Stimulated activated CD4-positive, alpha-beta T cell treated with anti-CD3 and anti-CD28 coated beads, Interleukin-2, amount 100 ng/mL, for 48 hours (primary cell): ENCODE measurements at regions not wholly inside any gene's neighbourhood (a gene's known extent, or its start where the extent isn't known, plus 50 kb on each side); places are given as distances from the start of the nearest gene placed in this dataset.
"Not testable (repeated sequence)": the region's sequence is repeated elsewhere in the genome, so short reads cannot be mapped to it uniquely, and the experiment has no call there.

Experiments used
- DNase-seq, 2 donors: peaks; one replicate each; pipeline ENCODE4 v3.0.0-alpha.2; 2020

- no peak for DNase-seq
These were observed 983.6 kb downstream of the RPA4 start for GRCh38 chrX:97867266-97867665.

DNA sequence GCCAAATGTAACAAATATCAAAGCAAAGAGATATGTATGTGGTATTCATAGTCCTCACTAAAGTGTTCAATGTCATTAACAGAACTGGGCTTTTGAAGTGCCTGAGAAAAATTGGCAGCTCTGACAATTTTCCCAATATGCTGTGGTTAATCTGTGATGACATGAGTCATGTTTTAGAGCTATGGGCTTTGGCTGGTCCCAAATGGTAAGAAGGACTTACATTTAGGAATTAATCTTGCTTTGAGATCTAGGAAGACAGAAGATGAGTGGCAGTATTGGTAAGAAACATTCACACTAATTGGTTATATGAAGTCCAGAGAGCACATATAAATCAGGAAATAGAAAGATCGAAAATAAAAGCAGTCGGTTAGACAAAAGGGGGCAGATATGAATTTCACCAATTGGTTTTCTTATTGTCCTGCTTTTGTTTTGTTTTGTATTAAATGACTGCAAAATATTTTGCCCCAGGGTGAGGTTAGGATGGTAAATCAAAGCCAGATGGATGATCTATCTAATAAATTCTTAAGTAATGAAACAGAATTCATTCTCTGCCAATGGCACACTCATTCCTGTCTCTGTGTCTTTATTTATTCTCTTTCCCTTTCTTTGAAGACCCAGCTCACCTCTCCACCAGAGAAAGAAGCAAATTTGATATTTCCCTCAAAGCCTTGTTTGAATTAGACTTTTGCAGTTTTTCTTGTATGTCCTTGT lies 993.1 kb downstream of the RPA4 start:
- no peak for DNase-seq

DNA sequence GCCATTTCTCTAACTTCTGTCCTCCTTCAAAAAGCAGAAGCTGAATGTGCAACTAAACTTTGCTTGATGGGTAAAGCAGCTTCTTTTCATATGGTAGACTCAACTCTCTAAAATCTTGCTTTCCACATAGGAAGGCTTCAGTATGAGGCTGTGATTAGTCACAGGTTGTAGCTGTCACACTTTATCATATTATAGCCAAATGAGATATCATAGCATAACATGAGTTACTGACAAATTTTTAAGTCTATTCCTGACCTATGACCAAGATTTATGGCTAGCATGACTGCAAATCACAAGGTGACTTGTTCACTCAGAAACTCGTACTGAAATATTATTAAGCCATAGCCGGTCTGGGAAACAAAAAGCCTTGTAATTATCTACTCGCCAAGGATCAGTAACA lies 998.6 kb downstream of the RPA4 start:
- DNase-seq, result no peak

DNA sequence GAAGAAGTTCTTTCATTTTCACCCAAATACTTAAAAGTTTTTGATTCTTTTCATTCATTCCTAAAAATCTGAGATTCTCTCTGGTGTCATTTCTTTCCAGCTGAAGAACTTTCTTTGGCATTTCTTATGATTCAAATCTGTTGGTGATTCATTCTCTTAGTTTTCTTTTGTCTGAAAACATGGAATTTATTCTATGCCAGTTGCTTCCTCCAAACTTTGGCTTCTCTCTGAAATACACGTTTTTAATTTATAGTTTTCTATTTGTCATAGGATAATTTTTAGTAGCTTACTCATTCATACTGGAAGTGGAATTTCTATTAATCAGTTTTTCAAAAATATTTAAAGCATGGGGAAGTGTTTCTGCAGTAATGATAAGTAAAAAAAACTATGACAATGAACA lies 1012.0 kb downstream of the RPA4 start:
- no peak for DNase-seq

- DNase-seq, result no peak
These were observed 1014.3 kb downstream of the RPA4 start for GRCh38 chrX:97897998-97898397.

GRCh38 chrX:97898798-97899197 lies 1015.1 kb downstream of the RPA4 start:
- DNase-seq, result no peak

- no peak for DNase-seq
These were observed 1024.1 kb downstream of the RPA4 start for GRCh38 chrX:97907791-97908190.

DNA sequence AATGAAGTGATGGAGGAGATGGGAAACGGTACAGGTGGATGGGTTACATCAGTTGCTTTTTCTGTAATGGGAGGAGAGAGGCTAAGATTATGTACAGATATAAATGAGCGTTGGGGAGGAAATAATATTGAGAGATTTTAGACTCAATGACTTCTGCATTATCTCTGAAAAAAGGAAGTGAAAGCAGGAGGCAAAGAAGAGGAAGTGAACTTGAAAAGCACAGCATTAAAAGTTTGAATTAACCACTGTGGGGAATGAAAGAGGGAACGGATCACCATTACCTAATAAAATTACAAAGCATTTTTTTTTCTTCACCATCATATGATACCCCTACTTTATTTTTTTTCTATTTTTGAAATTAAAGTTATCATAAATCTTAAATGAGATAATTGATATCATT lies 1025.5 kb downstream of the RPA4 start:
- DNase-seq, result no peak

GRCh38 chrX:97915390-97915789 lies 1031.7 kb downstream of the RPA4 start:
- not testable (repeated sequence) for DNase-seq

GRCh38 chrX:97921223-97921622 lies 1037.5 kb downstream of the RPA4 start:
- not testable (repeated sequence) for DNase-seq

DNA sequence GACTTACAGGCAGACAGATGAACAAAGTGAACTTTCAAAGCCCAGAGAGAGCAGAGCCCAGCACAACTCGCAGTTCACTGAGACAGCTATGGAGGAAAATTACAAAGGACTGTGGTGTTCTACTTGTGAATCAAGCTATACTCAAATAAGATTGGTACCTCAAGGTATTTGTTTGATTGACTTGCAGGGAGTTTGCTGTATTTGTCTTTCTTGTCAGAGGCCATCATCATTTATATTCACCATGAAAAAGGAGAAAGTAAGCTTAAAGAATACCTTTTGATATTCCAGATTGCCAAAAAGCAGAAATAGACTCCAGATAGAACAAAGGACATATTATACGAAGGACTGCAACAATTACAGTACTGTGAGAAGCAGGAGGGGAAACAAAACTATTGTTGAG lies 1047.9 kb downstream of the RPA4 start:
- no peak for DNase-seq

DNA sequence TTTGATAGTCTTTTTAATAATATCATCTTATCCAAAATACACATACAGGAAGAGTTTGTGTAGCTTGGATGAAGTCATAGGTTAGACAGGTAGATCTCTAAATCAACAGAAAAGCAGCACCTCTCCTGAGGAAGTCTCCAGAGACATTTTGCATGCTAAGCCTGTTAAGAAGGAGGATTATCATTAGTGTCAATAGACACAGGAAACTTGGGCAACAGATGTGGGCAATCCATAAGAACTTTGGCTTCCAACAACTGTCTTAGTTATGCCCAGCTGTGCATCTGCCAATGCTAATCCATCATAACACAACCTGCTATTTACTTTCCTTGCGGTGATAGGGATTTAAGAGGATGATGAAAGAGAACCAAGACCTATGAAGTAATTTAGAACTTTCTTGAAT lies 1052.6 kb downstream of the RPA4 start:
- DNase-seq, result no peak

- DNase-seq, result no peak
These were observed 1055.0 kb downstream of the RPA4 start for GRCh38 chrX:97938706-97939105.

DNA sequence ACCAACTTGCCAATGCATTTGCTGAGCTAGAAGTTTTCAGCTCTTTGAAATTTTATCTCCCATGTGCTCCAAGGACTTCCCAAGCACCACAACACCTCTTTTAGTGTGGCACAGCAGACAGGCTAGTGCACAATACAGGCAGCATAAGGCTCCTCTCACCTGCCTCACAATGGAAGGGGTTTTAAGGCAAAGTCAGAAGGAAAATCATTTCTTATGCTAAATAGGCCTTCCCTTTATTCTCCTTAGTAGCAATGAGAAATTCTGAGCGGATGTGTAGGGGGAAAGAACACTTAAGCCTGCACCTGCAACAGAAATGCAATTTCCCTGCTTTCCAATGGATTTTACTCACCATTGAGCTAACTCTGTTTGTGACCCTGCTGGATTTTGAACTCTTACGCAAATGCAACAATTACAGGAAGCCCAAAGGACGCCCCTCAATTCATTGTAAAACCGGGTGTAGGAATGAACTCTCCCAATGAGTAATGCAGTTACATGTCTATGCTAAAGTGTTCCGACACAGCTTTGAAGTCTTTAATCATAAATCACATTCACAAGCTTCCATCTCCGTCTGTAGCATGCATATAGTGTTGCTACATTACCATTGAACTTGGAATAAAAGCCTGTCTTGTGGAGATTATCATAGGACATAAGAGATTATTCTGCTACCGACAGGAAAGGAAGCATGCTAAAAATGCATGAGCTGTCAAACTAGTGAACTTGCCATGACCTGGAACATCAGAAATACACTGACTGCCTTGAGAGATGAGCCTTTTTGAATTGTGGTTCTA lies 1084.9 kb downstream of the RPA4 start:
- DNase-seq, result no peak

- no peak for DNase-seq
These were observed 1100.9 kb downstream of the RPA4 start for GRCh38 chrX:97984641-97985040.

GRCh38 chrX:97985096-97985495 lies 1101.4 kb downstream of the RPA4 start:
- DNase-seq, result no peak

GRCh38 chrX:97987979-97988378 lies 1104.3 kb downstream of the RPA4 start:
- no peak for DNase-seq

DNA sequence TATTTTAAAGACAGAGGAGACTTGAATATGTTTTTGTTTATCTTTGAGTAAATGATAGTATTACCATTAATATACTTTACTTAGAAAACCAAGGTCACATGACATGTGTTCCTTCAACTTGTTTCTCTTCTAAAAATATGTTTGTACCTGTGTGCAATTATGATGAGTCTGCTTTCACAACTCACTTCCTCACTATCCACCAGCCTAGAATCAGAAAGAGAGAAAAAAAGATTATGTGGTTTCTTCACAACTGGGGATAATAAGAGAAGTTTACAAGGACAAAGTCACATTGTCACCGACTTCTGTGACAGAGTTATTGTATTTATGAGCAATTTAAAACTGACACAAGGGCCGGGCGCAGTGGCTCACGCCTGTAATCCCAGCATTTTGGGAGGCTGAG lies 1112.1 kb downstream of the RPA4 start:
- DNase-seq, result no peak

GRCh38 chrX:98028691-98029090 lies 1145.0 kb downstream of the RPA4 start:
- DNase-seq, result no peak

DNA sequence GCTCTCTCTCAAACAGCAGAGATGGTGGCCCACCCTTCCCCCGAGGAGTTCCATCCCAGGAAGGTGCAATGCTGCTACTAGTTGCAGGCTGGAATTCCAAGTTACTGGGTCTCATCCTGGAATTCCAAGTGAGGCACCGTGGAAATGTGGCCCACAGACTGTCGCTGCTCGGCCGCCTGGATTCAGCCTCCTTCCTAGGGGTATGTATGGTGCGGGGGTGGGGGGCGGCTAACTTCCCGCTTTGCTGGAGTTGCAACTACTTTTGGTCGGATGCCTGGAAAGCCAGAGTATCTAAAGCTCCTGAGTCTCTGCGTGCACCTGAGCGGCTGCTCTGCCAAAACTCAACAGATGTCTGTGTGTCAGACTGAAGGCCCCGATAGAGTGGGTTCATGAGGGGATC lies 1146.2 kb downstream of the RPA4 start:
- DNase-seq, result no peak

DNA sequence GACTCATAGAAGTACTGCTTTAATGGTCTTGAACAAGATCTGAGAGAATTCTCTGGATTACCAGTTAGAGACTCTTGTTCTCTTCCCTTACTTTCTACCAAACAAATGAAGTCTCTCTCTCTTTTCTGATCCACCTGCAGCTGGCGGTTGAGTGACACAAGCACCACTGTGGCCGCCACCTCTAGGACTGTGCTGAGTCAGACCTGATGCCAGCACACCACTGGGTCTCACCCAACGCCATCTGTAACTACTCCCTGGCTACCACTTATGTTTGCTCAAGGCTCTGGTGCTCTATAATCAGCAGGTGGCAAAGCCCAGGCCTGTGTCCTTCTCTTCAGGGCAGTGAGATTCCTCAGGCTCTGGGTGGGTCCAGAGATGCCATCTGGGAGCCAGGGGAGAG lies 1173.5 kb downstream of the RPA4 start:
- no peak for DNase-seq

DNA sequence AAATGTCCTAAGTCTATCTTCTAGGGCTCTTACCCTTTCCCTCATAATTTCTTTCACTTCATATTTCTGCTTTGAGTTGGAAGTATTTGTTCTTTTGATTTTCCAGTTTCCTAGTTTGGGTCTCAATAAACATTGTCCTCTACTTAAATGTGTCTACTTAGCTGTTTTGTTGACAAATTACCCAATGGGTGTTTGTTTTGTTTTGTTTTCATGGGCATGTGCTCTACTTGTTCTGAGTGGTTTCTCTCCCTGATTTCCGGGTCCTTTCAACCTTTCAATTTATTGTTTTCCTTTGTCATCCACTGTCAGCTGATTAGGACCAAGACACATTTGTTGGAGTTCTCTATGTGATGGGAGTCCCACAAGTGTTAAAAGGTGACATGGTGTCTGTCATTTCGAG lies 1181.4 kb downstream of the RPA4 start:
- DNase-seq, result no peak

GRCh38 chrX:98067611-98068010 lies 1183.9 kb downstream of the RPA4 start:
- DNase-seq, result no peak

DNA sequence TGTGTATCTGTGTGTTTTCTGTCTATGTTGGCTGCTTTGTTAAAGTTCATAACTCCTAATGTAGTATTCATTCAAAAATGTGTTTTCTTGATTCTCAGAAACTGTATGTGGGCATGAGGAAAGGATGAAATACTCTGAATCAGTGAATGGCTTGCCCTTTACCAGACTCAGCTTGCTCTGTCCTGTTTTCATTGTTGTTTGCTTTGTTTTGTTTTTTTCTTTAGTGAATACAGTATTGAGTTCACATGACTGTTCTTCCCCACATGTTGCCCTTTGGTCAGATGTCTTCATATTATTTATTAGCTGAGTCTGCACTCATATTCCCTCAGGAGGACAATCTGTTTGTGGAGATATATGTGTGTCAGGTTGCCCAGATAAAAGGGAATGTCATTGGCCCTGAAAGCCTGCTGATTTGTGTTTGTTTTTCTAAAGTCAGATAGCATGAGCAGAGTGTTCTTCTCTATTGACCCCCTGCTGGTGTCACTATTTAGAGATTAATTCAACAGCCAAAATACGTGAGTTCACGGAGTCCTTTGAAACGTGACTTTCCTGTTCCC lies 1184.4 kb downstream of the RPA4 start:
- no peak for DNase-seq
